ENCODE measurements at regions not wholly inside any gene's neighbourhood (a gene's known extent, or its start where the extent isn't known, plus 50 kb on each side); places are given as distances from the start of the nearest gene placed in this dataset.

- DNase-seq (ENCODE audit: low spot score), result no peak
These were observed 95.1 kb upstream of the CNTNAP4 start for GRCh38 chr16:76182041-76182635.

- no peak for DNase-seq (ENCODE audit: low spot score)
These were observed 93.6 kb upstream of the CNTNAP4 start for GRCh38 chr16:76183647-76184046.

- DNase-seq (ENCODE audit: low spot score), result no peak
These were observed 87.1 kb upstream of the CNTNAP4 start for GRCh38 chr16:76190057-76190456.

GRCh38 chr16:76190480-76190879 is 86.7 kb upstream of the CNTNAP4 start:
- no peak for DNase-seq (ENCODE audit: low spot score)

- DNase-seq (ENCODE audit: low spot score), result no peak
These were observed 83.1 kb upstream of the CNTNAP4 start for GRCh38 chr16:76193906-76194615.

- DNase-seq (ENCODE audit: low spot score), result no peak
These were observed 82.6 kb upstream of the CNTNAP4 start for GRCh38 chr16:76194616-76195015.

GRCh38 chr16:76195056-76195455 is 82.1 kb upstream of the CNTNAP4 start:
- no peak for DNase-seq (ENCODE audit: low spot score)

GRCh38 chr16:76195648-76196047 is 81.6 kb upstream of the CNTNAP4 start:
- no peak for DNase-seq (ENCODE audit: low spot score)

GRCh38 chr16:76197900-76198299 is 79.3 kb upstream of the CNTNAP4 start:
- DNase-seq (ENCODE audit: low spot score), result no peak

GRCh38 chr16:76199681-76200220 is 77.5 kb upstream of the CNTNAP4 start:
- no peak for DNase-seq (ENCODE audit: low spot score)

GRCh38 chr16:76201385-76201784 is 75.8 kb upstream of the CNTNAP4 start:
- no peak for DNase-seq (ENCODE audit: low spot score)

GRCh38 chr16:76204249-76204648 is 73.0 kb upstream of the CNTNAP4 start:
- no peak for DNase-seq (ENCODE audit: low spot score)

- DNase-seq (ENCODE audit: low spot score), result no peak
These were observed 69.9 kb upstream of the CNTNAP4 start for GRCh38 chr16:76207270-76207669.

- no peak for DNase-seq (ENCODE audit: low spot score)
These were observed 67.0 kb upstream of the CNTNAP4 start for GRCh38 chr16:76210157-76210556.

- no peak for DNase-seq (ENCODE audit: low spot score)
These were observed 63.3 kb upstream of the CNTNAP4 start for GRCh38 chr16:76213860-76214259.

GRCh38 chr16:76214856-76215255 is 62.3 kb upstream of the CNTNAP4 start:
- no peak for DNase-seq (ENCODE audit: low spot score)

- no peak for DNase-seq (ENCODE audit: low spot score)
These were observed 55.1 kb upstream of the CNTNAP4 start for GRCh38 chr16:76222087-76222486.

- DNase-seq (ENCODE audit: low spot score), result no peak
These were observed 54.3 kb upstream of the CNTNAP4 start for GRCh38 chr16:76222853-76223252.

GRCh38 chr16:76226011-76226410 is 51.2 kb upstream of the CNTNAP4 start:
- no peak for DNase-seq (ENCODE audit: low spot score)

GRCh38 chr16:76226481-76226880 is 50.7 kb upstream of the CNTNAP4 start:
- no peak for DNase-seq (ENCODE audit: low spot score)

Data from SW480 (cell line).